Kasumi-1 (cell line): ENCODE measurements at regions not wholly inside any gene's neighbourhood (a gene's known extent, or its start where the extent isn't known, plus 50 kb on each side); places are given as distances from the start of the nearest gene placed in this dataset.
"Not testable (repeated sequence)": the region's sequence is repeated elsewhere in the genome, so short reads cannot be mapped to it uniquely, and the experiment has no call there.

Experiments
- DNase-seq, 2 experiments: peaks; one replicate each; lab custom pipeline; 2025; lab: John Stamatoyannopoulos, UW

- not testable (repeated sequence) for DNase-seq
Measured at GRCh38 chr2:208800887-208801286, 394.3 kb downstream of the PTH2R start.

- no peak for DNase-seq
Measured at GRCh38 chr2:208807756-208808155, 401.2 kb downstream of the PTH2R start.

GRCh38 chr2:208811885-208812284, 405.3 kb downstream of the PTH2R start:
- not testable (repeated sequence) for DNase-seq

- no peak for DNase-seq
Measured at GRCh38 chr2:208819190-208819589, 412.6 kb downstream of the PTH2R start.

- peak; percentile 1 to 22 for DNase-seq
Measured at GRCh38 chr2:208820014-208820688, 413.6 kb downstream of the PTH2R start.

GRCh38 chr2:208827109-208827508, 420.5 kb downstream of the PTH2R start:
- DNase-seq = no peak

GRCh38 chr2:208827549-208828221, 421.1 kb downstream of the PTH2R start:
- no peak for DNase-seq

GRCh38 chr2:208830203-208830602, 423.6 kb downstream of the PTH2R start:
- no peak for DNase-seq

GRCh38 chr2:208847651-208848050, 441.1 kb downstream of the PTH2R start:
- no peak for DNase-seq

- no peak for DNase-seq
Measured at GRCh38 chr2:208854717-208855116, 448.1 kb downstream of the PTH2R start.

- no peak for DNase-seq
Measured at GRCh38 chr2:208867374-208867773, 460.8 kb downstream of the PTH2R start.

- DNase-seq = no peak
Measured at GRCh38 chr2:208872591-208872990, 466.0 kb downstream of the PTH2R start.

- no peak for DNase-seq
Measured at GRCh38 chr2:208879666-208880065, 473.1 kb downstream of the PTH2R start.

- DNase-seq = no peak
Measured at GRCh38 chr2:208880171-208880570, 473.6 kb downstream of the PTH2R start.

- DNase-seq = no peak
Measured at GRCh38 chr2:208890486-208890885, 483.9 kb downstream of the PTH2R start.

GRCh38 chr2:208892203-208892602, 485.6 kb downstream of the PTH2R start:
- no peak for DNase-seq

GRCh38 chr2:208906330-208906729, 499.7 kb downstream of the PTH2R start:
- DNase-seq = no peak

GRCh38 chr2:208915401-208915800, 508.4 kb upstream of the MAP2 start:
- no peak for DNase-seq

- no peak for DNase-seq
Measured at GRCh38 chr2:208916881-208917280, 507.0 kb upstream of the MAP2 start.

GRCh38 chr2:208921358-208921757, 502.5 kb upstream of the MAP2 start:
- DNase-seq = not testable (repeated sequence)

GRCh38 chr2:208927867-208928266, 496.0 kb upstream of the MAP2 start:
- DNase-seq = no peak

- DNase-seq = no peak
Measured at GRCh38 chr2:208929139-208929864, 494.5 kb upstream of the MAP2 start.

GRCh38 chr2:208929894-208930427, 493.9 kb upstream of the MAP2 start:
- no peak for DNase-seq
